ENCODE measurements at regions not wholly inside any gene's neighbourhood (a gene's known extent, or its start where the extent isn't known, plus 50 kb on each side); places are given as distances from the start of the nearest gene placed in this dataset.
"Not testable (repeated sequence)": the region's sequence is repeated elsewhere in the genome, so short reads cannot be mapped to it uniquely, and the experiment has no call there.

GRCh38 chr5:176018598-176018997, 50.5 kb upstream of the THOC3 start:
- not testable (repeated sequence) for DNase-seq

- not testable (repeated sequence) for DNase-seq
Observed at GRCh38 chr5:176020852-176021251, 52.7 kb upstream of the THOC3 start.

GRCh38 chr5:176023535-176023934, 55.4 kb upstream of the THOC3 start:
- DNase-seq, result not testable (repeated sequence)

- DNase-seq, result not testable (repeated sequence)
Observed at GRCh38 chr5:176029445-176029844, 61.3 kb upstream of the THOC3 start.

- not testable (repeated sequence) for DNase-seq
Observed at GRCh38 chr5:176030361-176031117, 62.4 kb upstream of the THOC3 start.

- not testable (repeated sequence) for DNase-seq
Observed at GRCh38 chr5:176031118-176031510, 63.0 kb upstream of the THOC3 start.

- DNase-seq, result not testable (repeated sequence)
Observed at GRCh38 chr5:176033186-176033585, 65.1 kb upstream of the THOC3 start.

GRCh38 chr5:176034407-176035200, 66.5 kb upstream of the THOC3 start:
- not testable (repeated sequence) for DNase-seq

- DNase-seq, result not testable (repeated sequence)
Observed at GRCh38 chr5:176035201-176035530, 67.1 kb upstream of the THOC3 start.

GRCh38 chr5:176035816-176036308, 67.7 kb upstream of the THOC3 start:
- not testable (repeated sequence) for DNase-seq

GRCh38 chr5:176036391-176036790, 68.3 kb upstream of the THOC3 start:
- DNase-seq, result not testable (repeated sequence)

GRCh38 chr5:176037190-176037589, 69.1 kb upstream of the THOC3 start:
- not testable (repeated sequence) for DNase-seq

- not testable (repeated sequence) for DNase-seq
Observed at GRCh38 chr5:176040105-176040801, 72.1 kb upstream of the THOC3 start.

- not testable (repeated sequence) for DNase-seq
Observed at GRCh38 chr5:176041248-176041994, 73.3 kb upstream of the THOC3 start.

GRCh38 chr5:176042020-176042658, 74.0 kb upstream of the THOC3 start:
- DNase-seq, result not testable (repeated sequence)

- DNase-seq, result not testable (repeated sequence)
Observed at GRCh38 chr5:176043252-176043829, 75.2 kb upstream of the THOC3 start.

GRCh38 chr5:176043986-176044385, 75.9 kb upstream of the THOC3 start:
- DNase-seq, result not testable (repeated sequence)

GRCh38 chr5:176044431-176044830, 76.3 kb upstream of the THOC3 start:
- DNase-seq, result not testable (repeated sequence)

- DNase-seq, result not testable (repeated sequence)
Observed at GRCh38 chr5:176045442-176045841, 77.3 kb upstream of the THOC3 start.

GRCh38 chr5:176048671-176049070, 80.6 kb upstream of the THOC3 start:
- DNase-seq, result not testable (repeated sequence)

- not testable (repeated sequence) for DNase-seq
Observed at GRCh38 chr5:176060472-176061268, 92.6 kb upstream of the THOC3 start.
